GM23338 (cell line): ENCODE measurements at regions not wholly inside any gene's neighbourhood (a gene's known extent, or its start where the extent isn't known, plus 50 kb on each side); places are given as distances from the start of the nearest gene placed in this dataset.

Experiments used
- CREB1 ChIP-seq: fragments of 250-450 bp; sonication (Bioruptor Pico); IDR thresholded peaks from 2 replicates; pipeline ENCODE4 v1.5.0; 2020; ENCODE audit warnings: low read depth, mild to moderate bottlenecking, moderate library complexity
- CTCF ChIP-seq, 2 experiments: fragments of 200-600 bp in 1 of 2; sonication (generic) in 1 of 2; conservative IDR thresholded peaks; 2 replicates each; pipeline versions ENCODE4 v1.5.1 to v1.6.1; 2016 to 2017; ENCODE audit warnings: antibody characterized with exemption in 2 of 2, low read depth in 2 of 2, mild to moderate bottlenecking in 2 of 2, moderate library complexity in 1 of 2
- ETS1 ChIP-seq: IDR thresholded peaks from 2 replicates; pipeline ENCODE4 v1.6.1; 2016; ENCODE audit warnings: antibody characterized with exemption
- EZH2 ChIP-seq: fragments of 200-600 bp; sonication (generic); IDR thresholded peaks from one replicate; pipeline ENCODE4 v1.8.0; 2017; ENCODE audit warnings: antibody characterized with exemption, mild to moderate bottlenecking, low read depth; ENCODE audit not compliant: unreplicated experiment
- EZH2phosphoT487 ChIP-seq: fragments of 200-600 bp; sonication (generic); IDR thresholded peaks from one replicate; pipeline ENCODE4 v1.8.1; 2018; ENCODE audit warnings: antibody characterized with exemption; ENCODE audit not compliant: unreplicated experiment
- JUNB ChIP-seq: IDR thresholded peaks from one replicate; pipeline ENCODE4 v1.6.1; 2016; ENCODE audit warnings: antibody characterized with exemption; ENCODE audit not compliant: unreplicated experiment
- POLR2AphosphoS5 ChIP-seq: IDR thresholded peaks from 2 replicates; pipeline ENCODE4 v1.6.1; 2016; ENCODE audit warnings: antibody characterized with exemption, low read depth
- REST ChIP-seq: IDR thresholded peaks from one replicate; pipeline ENCODE4 v1.6.1; 2018; ENCODE audit warnings: antibody characterized with exemption; ENCODE audit not compliant: unreplicated experiment
- STAT1 ChIP-seq: IDR thresholded peaks from one replicate; pipeline ENCODE4 v1.6.1; 2016; ENCODE audit warnings: antibody characterized with exemption; ENCODE audit not compliant: unreplicated experiment
- ZNF114 ChIP-seq: fragments of 250-450 bp; sonication (Bioruptor Pico); IDR thresholded peaks from 2 replicates; pipeline ENCODE4 v1.5.0; 2020; ENCODE audit warnings: mild to moderate bottlenecking, moderate library complexity
- ZNF331 ChIP-seq: fragments of 250-450 bp; sonication (Bioruptor Pico); IDR thresholded peaks from 2 replicates; pipeline ENCODE4 v1.5.0; 2020; ENCODE audit warnings: low read depth, mild to moderate bottlenecking, moderate library complexity
- ZNF462 ChIP-seq: fragments of 250-450 bp; sonication (Bioruptor Pico); IDR thresholded peaks from 2 replicates; pipeline ENCODE4 v1.5.0; 2020; ENCODE audit warnings: mild to moderate bottlenecking, moderate library complexity

GRCh38 chr5:106418196-106418595 is 1252.5 kb downstream of the EFNA5 start:
- no peak for TF ChIP-seq CTCF (conservative IDR thresholded peaks at IDR 0.05; ENCODE audit: low read depth in 2 of 2)
- TF ChIP-seq REST: no peak
- no peak for TF ChIP-seq EZH2
- no peak for TF ChIP-seq POLR2AphosphoS5
- TF ChIP-seq EZH2phosphoT487: no peak
- TF ChIP-seq JUNB: no peak
- no peak for TF ChIP-seq CREB1
- TF ChIP-seq STAT1: no peak
- TF ChIP-seq ZNF114 (CRISPR knock-in tag): no peak
- TF ChIP-seq ZNF331 (CRISPR knock-in tag): no peak
- TF ChIP-seq ZNF462 (CRISPR knock-in tag): no peak
- no peak for TF ChIP-seq ETS1
